ENCODE measurements at regions not wholly inside any gene's neighbourhood (a gene's known extent, or its start where the extent isn't known, plus 50 kb on each side); places are given as distances from the start of the nearest gene placed in this dataset.
A peak's percentile ranks its signal among the peaks of the same experiment; 100 is the strongest.
"Not testable (repeated sequence)": the region's sequence is repeated elsewhere in the genome, so short reads cannot be mapped to it uniquely, and the experiment has no call there.

- no peak for DNase-seq
Measured at GRCh38 chr2:239882781-239883180, 142.4 kb downstream of the NDUFA10 start.

GRCh38 chr2:239882331-239882732 lies 142.8 kb downstream of the NDUFA10 start:
- peak; percentile 76 for DNase-seq

- peak; percentile 64 for DNase-seq
Measured at GRCh38 chr2:239881561-239882320, 143.4 kb downstream of the NDUFA10 start.

- no peak for DNase-seq
Measured at GRCh38 chr2:239881031-239881471, 144.1 kb downstream of the NDUFA10 start.

GRCh38 chr2:239880396-239880795 lies 144.7 kb downstream of the NDUFA10 start:
- DNase-seq: no peak

- no peak for DNase-seq
Measured at GRCh38 chr2:239879423-239880084, 145.6 kb downstream of the NDUFA10 start.

GRCh38 chr2:239878686-239879085 lies 146.5 kb downstream of the NDUFA10 start:
- no peak for DNase-seq

GRCh38 chr2:239876948-239877289 lies 148.2 kb downstream of the NDUFA10 start:
- no peak for DNase-seq

- DNase-seq: no peak
Measured at GRCh38 chr2:239876271-239876947, 148.7 kb downstream of the NDUFA10 start.

- DNase-seq: no peak
Measured at GRCh38 chr2:239874636-239875356, 150.3 kb downstream of the NDUFA10 start.

GRCh38 chr2:239873656-239874635 lies 151.2 kb downstream of the NDUFA10 start:
- no peak for DNase-seq

GRCh38 chr2:239871481-239872435 lies 153.4 kb downstream of the NDUFA10 start:
- no peak for DNase-seq

GRCh38 chr2:239870863-239871262 lies 154.3 kb downstream of the NDUFA10 start:
- DNase-seq: no peak

- no peak for DNase-seq
Measured at GRCh38 chr2:239870276-239870675, 154.9 kb downstream of the NDUFA10 start.

- DNase-seq: no peak
Measured at GRCh38 chr2:239869272-239870155, 155.6 kb downstream of the NDUFA10 start.

- DNase-seq: no peak
Measured at GRCh38 chr2:239868556-239869181, 156.5 kb downstream of the NDUFA10 start.

GRCh38 chr2:239866778-239867177 lies 158.4 kb downstream of the NDUFA10 start:
- DNase-seq: no peak

GRCh38 chr2:239866350-239866749 lies 158.8 kb downstream of the NDUFA10 start:
- no peak for DNase-seq

GRCh38 chr2:239865856-239866255 lies 159.3 kb downstream of the NDUFA10 start:
- not testable (repeated sequence) for DNase-seq

All from tongue (tissue), 1 donor.